PC-3 (cell line): ENCODE measurements at regions not wholly inside any gene's neighbourhood (a gene's known extent, or its start where the extent isn't known, plus 50 kb on each side); places are given as distances from the start of the nearest gene placed in this dataset.

Source experiments
- EZH2phosphoT487 ChIP-seq: fragments of 300-600 bp; sonication (generic); IDR thresholded peaks from 2 replicates; pipeline ENCODE4 v1.6.1; 2018; ENCODE audit warnings: mild to moderate bottlenecking, antibody characterized with exemption, low read length, borderline replicate concordance
- TF ChIP-seq, protein P1 (sequence below): fragments of 300-600 bp; sonication (generic); conservative IDR thresholded peaks from 2 replicates; pipeline ENCODE4 v1.5.1; 2017; ENCODE audit warnings: antibody characterized with exemption, low read depth, mild to moderate bottlenecking, low read length

DNA sequence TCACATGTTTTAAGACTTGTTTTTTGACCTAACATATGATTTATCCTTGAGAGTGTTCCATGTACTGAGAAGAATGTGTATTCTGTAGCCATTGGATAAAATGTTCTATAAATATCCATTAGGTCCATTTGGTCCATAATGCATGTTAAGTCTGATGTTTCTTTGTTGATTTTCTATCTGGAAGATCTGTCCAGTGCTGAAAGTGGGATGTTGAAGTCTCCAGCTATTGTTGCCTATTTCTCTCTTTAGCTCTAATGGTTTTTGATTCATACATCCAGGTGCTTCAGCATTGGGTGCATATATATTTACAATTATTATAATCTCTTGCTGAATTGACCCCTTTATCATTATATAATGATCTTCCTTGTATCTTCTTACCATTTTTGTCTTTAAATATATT, 451.1 kb downstream of the BRINP1 start:
- TF ChIP-seq EZH2phosphoT487, result no peak
- TF ChIP-seq, protein P1, sequence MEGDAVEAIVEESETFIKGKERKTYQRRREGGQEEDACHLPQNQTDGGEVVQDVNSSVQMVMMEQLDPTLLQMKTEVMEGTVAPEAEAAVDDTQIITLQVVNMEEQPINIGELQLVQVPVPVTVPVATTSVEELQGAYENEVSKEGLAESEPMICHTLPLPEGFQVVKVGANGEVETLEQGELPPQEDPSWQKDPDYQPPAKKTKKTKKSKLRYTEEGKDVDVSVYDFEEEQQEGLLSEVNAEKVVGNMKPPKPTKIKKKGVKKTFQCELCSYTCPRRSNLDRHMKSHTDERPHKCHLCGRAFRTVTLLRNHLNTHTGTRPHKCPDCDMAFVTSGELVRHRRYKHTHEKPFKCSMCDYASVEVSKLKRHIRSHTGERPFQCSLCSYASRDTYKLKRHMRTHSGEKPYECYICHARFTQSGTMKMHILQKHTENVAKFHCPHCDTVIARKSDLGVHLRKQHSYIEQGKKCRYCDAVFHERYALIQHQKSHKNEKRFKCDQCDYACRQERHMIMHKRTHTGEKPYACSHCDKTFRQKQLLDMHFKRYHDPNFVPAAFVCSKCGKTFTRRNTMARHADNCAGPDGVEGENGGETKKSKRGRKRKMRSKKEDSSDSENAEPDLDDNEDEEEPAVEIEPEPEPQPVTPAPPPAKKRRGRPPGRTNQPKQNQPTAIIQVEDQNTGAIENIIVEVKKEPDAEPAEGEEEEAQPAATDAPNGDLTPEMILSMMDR, result no peak
